Stimulated activated CD8-positive, alpha-beta memory T cell treated with anti-CD3 and anti-CD28 coated beads, Interleukin-4, amount 100 ng/mL, for 48 hours (primary cell): ENCODE measurements at regions not wholly inside any gene's neighbourhood (a gene's known extent, or its start where the extent isn't known, plus 50 kb on each side); places are given as distances from the start of the nearest gene placed in this dataset.

Source experiments
- DNase-seq: peaks from one replicate; pipeline ENCODE4 v3.0.0-alpha.2; 2020

DNA sequence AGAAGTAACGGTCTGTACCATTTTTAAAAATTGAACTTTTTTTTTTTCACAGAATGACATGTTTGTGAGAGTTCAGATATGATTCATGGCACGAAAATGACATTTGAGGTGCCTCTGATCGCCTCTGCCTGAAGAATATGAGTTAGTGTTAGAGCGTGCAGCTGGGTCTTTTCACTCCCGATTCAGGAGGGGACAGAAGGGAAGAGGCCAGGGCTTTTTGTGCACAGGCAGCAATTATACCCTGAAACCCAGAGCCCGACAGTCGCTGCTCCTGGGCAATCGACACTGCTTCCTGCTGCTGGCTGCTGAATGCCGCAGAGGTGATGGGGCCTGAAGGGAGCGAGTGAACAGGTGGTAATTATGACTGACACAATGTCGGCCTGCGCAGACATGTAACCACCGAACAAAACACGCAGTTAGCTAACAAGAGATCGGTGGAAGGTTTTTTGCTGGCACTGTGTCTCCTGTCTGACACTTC is 652.0 kb upstream of the NOX3 start:
- DNase-seq, result no peak

DNA sequence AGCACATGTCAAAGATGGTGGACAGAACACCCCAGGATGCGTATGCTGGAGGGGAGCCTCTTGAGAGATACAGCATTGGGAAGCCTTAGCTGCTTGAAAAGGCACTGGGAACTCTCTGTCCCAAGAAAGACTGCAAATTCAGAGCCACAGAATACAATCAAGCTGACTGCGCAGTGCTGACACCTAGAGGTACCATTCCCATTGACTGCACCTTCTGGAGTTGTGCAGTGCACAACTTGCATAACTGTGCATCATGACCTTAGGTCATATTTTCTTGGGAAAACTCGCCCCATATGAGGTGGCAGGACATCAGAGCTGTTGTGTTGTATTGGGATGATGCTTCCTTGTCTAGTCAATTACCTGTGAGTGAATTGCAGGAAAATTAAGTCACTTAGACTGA is 646.5 kb upstream of the NOX3 start:
- DNase-seq, result no peak

DNA sequence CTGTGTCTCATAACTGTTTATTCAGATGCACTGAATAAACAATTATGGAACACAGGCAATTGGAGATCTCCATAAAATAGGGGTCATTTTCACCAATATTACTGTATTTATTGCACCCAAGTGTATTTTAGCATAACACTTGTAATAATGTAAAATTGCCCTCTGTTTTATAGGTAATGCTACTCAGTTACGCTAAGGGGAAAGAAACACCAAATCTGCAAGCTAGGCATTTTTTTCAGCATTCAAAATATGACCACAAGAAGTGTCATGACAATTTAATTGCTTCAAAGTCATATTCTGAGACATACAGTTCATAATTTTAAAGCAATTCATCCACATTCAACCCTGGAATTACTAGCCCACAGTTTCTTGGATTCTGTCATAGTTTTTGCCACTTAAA is 643.2 kb upstream of the NOX3 start:
- no peak for DNase-seq

DNA sequence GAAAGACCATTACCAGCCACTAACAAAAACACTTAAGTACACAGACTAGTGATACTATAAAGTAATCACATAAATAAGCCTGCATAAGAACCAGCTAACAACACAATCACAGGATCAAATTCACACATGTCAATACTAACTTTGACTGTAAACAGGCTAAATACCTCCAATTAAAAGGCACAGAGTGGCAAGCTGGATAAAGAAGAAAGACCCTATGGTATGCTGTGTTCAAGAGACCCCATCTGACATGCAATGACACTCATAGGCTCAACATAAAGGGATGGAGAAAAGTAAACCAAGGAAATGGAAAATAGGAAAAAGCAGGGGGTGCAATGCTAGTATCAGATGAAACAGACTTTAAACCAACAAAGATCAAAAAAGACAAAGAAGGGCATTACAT is 631.8 kb upstream of the NOX3 start:
- no peak for DNase-seq

DNA sequence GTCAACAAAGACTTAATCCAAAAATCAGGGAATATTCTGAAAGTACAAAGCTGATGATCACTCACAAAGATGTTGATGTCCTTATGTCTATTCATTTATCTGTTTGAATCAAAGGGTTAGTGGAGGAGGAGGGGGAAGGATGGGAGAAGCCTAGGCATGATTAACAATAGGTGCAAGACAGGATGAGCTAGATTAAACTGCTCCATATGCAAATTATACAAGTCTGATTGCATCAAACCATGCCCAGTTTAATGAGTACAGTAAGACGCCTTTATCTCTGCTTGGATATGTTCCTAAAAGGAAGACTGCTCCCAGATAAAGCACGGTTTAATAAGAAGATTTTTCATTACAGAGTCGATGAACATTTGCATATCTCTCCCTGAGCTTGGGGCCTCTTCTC is 626.4 kb upstream of the NOX3 start:
- no peak for DNase-seq

DNA sequence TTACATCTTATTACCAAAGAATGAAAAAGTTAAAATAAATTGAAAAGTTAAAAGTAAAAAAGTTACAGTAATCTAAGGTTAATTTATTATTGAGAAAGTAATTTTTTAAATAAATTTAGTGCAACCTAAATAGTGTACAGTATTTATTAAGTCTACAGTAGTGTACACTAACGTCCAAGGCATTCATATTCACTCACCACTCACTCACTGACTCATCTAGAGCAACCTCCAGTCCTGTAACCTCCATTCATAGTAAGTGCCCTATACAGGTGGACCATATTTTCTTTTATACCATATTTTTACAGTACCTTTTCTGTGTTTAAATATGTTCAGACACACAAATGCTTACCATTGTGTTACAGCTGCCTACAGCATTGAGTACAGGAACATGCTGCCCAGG is 624.7 kb upstream of the NOX3 start:
- DNase-seq, result no peak

DNA sequence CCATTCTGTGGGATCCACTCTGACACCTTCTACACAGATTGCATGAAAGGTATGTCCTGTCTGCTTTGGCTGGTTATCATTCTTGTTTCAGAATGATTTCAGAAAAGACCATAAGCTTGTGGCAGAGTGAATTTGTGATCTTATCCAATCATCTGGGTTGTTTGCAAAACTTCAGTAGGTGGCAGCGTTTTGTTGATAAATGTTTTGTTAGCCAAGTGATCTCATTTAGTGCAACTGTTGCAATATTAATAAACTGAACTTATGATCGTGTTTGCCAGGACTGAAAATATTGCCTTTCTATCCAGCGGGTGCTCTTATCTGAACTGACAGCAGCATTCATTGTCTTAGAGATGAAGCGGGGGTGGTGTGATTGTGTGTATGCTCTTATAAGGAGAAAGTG is 613.2 kb upstream of the NOX3 start:
- no peak for DNase-seq

DNA sequence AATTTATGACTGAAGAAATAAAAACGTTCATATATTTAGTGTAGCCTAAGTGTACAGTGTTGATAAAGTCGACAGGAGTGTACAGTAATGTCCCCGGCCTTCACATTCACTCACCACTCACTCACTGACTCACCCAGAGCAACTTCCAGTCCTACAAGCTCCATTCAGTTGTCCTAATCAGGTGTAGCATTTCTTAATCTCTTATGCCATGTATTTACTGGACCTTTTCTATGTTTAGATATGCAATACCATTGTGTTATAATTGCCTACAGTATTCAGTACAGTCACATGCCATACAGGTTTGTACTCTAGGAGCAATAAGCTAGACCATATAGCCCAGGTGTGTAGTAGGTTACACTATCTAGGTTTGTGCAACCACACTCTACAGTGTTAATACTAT is 610.2 kb upstream of the NOX3 start:
- DNase-seq, result no peak

DNA sequence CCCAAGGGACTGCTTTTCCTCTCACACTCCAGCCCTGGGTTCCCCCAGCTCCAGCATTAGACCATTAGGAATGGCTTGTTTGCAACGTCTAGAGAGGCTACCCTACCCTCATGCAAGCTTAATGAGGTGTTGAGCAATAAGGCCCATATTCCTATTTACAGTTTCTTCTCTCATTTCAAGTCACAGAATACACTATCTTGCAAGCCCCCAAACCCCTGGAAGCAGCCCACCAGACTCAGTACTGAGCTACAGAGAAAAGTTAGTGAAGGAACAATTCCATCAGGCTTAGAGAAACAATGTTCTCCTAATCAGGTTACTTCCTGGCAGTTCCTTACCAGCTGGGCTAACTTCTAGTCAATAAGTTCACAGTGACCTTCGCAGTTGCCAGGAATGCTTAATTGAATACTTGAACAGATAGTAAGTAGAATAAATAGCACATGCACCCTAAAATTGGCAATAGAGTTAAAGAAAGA is 606.5 kb upstream of the NOX3 start:
- no peak for DNase-seq

DNA sequence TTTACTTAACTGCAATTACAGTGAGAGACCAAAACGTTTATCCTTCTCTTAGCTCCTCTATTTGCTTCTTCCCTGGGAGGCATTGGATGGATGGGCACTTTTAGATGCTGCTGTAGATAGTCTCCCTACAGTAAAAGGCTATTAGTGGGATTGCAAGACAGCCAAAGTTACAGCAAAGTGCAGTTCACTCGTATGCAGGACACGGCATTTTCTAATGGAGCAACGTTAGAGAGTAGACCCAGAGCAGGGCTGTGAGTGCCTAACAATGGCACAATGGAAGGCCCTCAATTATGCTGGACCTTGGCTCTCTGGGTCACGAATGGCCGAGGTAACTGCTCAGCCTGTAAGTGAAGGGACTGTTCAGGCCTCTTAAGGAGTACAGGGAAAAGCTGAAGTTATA is 605.8 kb upstream of the NOX3 start:
- DNase-seq, result no peak

DNA sequence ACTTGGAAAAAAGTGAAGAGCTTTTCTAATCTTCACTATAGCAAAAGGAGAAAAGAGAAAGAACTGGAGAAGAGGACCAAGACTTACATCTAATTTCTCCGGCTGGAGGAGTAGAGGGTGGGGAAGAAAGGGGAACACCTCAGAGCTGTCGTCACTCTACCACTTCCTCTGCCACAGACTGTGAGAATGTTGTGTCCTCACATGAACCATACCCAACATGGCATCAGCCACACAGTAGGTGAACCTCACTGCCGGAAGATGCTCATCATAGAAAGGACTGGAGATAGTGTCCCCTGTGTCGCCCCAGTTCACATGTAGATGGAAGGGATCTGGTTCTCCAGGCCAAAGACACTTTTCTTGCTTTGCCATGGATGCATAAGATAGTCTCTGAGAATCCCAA is 604.4 kb upstream of the NOX3 start:
- no peak for DNase-seq

DNA sequence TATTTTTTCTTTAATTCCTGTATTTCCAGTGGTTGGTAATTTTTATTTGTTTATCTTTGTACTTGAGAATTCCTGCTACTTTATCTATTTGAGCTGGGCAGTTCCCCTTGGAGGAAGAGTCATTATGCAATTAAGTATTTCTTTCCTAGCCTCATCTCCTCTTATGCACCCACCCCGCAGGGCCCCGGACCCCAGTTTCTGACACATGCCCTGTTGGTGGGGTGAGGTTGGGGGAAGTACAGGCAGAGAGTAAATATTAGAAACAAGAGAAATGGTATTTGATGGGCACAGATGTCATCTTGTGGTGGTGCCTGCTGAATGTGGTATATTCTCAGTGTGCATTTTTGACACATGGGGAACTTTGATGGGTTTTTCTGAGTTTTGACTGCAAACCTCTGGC is 602.7 kb upstream of the NOX3 start:
- DNase-seq, result no peak

DNA sequence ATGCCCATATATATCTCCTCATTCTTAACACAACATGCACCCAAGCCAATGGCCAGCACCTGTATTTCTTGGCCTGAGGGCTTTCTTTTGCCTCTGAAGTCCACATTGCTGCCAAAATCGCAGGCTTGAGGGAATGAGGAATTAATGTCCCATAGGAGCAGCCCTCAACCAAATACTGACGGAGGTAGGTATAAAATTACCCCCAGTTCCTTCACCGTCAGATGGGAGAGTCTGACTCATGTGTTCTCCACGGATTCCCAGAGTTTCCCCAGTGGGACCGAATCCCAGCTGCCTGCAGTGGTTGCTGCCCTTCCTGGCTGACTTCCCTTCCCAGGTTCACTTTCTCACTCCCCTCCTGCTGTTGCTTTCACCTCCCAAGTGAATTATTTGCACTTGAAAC is 602.2 kb upstream of the NOX3 start:
- DNase-seq, result no peak

DNA sequence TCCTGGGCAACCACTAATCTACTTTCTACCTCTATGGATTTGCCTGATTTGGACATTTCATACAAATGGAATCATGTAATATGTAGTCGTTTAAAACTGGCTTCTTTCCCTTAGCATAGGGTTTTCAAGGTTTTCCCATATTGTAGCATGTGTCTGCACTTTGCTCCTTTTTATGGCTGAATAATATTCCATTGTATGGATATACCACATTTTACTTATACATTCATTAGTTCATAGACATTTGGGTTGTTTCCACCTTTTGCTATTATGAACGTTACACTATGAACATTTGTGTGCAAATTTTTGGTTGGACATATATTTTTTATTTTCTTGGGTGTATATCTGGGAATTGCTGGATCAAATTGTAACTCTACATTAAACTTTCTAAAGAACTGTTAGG is 600.4 kb upstream of the NOX3 start:
- no peak for DNase-seq

DNA sequence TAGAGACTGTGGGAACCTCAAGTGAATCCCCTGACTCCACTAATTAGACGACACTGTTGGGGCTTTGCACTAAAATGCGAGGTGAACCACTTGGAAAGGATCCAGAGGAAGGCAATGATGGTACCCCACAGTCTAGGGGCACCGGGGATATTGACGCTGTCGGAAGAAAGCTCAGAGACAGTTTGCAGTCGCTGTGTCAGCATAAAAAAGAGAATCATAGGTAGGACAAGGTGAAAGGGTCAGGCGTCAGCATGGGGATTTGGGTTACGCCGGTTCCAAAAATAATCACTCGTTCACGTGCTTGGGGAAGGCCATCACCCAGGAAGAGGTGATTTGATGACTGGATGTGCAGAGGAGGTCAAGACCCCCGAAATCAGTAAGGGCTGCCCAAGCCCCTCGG is 598.0 kb upstream of the NOX3 start:
- DNase-seq, result no peak

DNA sequence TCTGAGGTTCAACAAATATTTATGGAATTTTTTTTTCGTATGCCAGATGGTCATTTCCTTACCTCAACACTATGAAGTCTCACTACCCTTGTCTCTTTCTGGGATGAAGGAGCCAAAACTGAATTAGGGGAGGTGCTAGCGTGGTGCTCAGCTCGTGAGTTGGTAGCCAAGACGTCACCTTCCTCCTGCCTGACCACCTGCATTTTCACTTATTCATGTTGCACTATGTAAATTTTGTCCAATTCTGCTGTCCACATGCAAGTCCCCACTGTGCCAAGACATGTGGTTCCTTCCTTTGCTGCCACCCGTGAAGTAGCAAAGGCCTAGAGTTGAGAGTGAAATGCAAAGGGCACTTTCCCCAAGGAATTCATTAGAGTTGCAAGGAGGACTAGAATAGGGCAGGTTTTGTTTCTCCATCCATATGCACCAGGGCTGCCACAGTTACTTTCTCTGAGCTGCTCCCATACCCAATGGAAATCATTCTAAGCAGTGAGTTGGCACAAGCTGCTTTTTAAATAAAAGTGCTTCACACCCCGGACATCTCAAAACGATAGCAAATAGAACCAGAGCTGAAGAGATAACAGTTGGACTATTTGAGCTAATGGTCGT is 591.3 kb upstream of the NOX3 start:
- no peak for DNase-seq

DNA sequence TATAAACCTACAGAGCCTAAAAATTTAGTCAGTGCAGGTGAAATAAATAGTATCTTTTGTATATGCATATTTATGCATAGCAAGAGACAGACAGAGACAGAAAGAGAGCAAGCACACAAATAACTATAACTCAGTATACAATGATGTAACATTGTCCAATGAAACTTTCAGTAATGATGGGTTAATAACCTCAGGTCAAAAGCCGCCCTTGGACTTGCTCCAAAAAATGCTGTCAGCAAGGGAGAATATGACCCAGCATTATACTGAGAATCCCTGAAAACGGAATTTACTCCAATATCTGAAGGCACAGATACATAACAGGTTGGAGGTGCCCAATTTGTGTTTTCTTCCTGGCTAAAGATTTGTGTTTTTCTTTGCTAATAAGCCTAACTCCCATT is 590.6 kb upstream of the NOX3 start:
- DNase-seq, result no peak

DNA sequence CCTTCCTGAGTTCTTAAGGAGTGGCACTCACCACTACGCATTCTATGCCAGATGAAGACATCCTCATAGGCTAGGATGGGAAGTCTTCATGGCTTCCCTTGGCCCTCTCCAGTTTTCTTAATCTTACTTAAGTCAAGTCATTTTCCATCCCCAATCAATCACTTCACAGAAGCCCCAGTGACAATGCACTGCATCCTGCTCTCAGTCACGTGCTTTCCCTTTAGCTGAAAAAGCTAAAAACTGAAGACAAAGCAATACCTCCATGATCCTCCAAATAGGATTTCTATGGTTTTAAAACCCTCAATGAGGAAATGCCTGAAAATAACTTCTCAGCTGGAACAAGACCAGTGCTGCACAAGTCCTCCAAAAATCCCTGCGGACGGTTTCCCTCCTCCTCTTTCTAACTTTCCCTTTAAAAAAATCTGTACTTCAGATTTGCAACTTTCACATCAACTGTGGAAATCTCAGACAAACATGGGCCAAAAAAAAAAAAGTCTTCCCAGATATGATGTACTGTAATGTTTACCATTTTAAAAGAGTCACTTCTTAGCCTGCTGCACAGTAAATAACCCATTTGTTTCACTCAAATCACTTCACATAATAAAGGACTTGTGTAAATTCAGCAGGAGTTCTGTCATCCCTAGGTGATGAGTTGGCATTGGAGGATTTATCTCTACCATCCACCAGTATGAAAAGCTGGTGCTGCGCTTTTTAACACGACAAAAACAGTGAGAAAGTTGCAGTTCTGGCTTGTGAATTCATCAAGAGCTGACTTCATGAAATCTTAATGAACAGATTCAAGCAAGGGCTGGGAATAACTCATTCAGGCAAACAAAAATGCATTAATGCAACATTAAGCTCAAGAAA is 590.0 kb upstream of the NOX3 start:
- no peak for DNase-seq

DNA sequence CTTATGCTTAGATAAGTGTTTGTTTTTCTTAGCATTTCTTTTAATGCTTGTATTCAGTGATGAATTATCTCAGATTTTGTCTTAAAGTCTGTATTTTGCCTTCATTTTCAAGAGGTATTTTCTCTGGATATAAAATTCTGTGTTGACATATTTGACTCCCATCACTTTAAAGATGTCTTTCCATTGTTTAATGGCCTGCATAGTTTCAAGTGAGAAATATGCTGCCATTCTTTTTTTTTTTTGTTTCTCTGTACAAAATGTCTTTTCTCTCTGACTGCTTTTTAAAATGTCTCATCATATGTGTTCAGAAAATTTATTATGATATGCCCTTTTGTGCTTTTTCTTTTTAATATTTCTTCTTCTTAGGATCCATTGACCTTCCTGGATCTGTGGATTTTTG is 578.0 kb upstream of the NOX3 start:
- DNase-seq, result no peak

DNA sequence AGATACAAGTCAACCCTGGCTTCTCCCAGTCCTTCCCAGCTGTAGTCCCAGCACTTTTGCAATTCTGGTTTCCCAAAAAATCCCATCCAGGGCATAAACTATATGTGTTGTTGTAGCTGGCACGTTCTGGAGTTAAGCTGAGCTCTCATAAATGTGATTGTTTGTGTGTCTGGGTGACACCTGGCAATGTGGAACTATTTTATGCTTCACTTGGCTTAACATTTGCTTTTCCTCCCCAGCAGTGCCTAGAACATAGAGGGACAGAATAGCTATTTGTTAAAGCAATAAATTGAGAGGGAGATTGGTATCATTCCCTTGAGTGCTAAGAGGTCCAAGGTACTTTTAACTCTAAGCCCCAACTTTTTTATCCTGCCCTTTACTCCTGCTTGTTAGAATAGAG is 575.9 kb upstream of the NOX3 start:
- DNase-seq, result no peak

DNA sequence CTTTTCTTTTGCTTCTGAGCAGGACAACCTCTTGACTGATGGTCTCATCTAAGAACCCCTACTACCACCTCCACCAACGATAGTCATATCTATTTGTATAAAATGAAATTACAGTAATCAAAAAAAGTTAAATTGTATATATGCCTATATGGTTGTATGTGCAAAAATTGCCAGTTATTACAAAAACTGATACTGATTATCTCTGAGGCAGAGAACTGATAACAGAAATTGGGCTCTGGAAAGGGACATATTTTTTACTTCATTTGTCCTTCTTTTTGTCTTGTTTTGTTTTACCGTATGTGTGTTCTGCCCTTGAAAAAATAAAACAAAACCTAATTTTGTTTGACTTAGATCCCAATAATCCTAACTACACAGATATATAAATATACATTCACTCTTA is 574.4 kb upstream of the NOX3 start:
- no peak for DNase-seq

DNA sequence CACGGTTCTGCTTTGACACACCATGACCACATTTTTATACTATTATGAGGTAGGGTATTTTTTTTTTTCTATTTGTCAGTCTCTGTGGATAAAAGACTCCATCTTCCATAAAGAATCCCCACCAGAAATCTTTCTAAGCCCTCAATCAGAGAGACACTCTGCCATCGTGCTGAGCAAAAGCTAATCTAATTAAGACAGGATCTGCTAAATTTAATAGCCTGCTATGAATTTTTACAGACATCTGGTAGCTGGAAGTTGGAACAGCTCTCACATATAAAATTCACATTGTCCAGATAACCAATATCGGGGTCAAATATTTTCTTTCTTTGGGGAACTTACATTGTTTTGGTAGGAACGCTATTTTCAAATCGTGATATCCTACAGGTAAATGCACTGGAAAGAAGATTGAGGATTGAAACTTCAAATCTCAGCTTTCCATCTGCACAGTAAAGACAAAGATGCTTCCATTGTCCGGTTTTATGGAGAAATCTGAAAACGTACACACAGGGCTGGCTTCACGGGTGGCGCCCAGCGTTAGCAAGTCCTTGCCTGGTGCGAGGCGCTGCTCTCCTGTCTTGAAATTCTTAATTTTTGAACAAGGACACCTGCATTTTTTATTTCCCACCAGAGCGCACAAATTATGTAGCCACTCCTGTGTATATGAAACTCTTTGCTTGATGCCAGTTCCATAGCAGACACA is 573.8 kb upstream of the NOX3 start:
- DNase-seq, result no peak

DNA sequence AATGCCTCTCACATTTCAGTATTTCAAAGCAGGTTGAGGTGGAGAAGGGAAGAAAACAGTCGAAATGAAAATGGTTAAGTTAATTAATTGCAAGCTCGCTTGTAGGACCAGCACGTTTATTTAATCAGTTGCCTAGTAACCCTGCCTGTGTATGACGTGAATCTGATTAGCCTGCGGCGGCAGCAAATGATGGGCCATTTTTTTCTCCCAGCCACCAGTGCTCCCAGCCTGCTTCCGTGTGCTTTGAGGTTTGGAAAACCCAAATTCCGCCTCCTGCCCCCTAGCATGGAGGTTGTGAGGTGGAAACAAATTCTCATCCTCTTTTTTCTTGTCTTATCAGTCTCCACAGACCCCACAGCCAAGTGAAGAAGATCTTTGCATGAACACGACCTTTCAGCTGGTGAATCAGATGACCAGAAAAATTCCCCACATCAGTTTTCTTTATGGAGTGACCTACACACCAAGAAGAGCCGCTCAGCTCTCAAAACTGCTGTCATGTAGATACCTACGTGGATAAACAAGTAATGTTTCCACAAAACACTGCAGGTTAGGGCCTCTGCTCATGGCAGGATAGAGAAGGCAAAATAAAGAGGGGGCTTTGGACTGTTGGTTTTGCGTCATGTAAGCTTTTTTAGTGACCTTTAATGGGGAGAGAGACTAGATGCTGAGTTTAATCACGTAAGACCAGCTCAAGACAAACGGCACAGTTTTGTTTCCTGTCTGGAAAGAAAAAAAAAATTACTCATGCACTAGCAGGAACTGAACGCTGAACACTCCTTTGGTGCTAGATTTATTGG is 572.9 kb upstream of the NOX3 start:
- no peak for DNase-seq
